ENCODE measurements at regions not wholly inside any gene's neighbourhood (a gene's known extent, or its start where the extent isn't known, plus 50 kb on each side); places are given as distances from the start of the nearest gene placed in this dataset.
A peak's percentile ranks its signal among the peaks of the same experiment; 100 is the strongest.
"Not testable (repeated sequence)": the region's sequence is repeated elsewhere in the genome, so short reads cannot be mapped to it uniquely, and the experiment has no call there.

DNA sequence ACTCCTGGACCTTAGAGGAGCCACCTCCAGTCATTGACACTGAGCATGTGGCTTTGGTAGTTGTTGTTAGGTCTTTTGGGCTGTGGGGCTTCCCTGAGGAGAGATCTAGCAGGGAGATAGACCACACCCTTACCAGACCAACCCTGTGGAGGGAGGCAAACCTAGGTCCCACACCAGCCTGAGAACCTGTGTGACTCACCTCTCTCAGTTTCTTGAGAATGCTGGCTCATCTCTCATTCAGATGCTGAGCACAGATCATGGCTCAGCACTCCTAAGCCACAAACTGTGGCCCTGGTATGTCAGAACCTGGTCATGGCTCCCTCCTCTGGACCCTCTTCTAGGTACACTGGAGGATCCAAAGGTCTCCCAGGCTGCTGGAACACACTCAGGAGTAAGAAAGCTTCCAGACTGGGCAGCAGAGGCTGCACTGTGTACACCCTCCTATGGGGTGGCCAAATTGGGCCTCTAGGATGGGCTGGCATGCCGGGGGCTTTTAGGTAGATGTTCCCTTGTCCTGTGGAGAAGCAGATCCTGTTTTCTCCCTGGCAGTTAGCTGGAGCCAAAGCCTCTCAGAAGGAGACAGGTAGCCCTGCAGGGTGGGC, 1294.5 kb downstream of the KHDRBS2 start:
- no peak for DNase-seq

DNA sequence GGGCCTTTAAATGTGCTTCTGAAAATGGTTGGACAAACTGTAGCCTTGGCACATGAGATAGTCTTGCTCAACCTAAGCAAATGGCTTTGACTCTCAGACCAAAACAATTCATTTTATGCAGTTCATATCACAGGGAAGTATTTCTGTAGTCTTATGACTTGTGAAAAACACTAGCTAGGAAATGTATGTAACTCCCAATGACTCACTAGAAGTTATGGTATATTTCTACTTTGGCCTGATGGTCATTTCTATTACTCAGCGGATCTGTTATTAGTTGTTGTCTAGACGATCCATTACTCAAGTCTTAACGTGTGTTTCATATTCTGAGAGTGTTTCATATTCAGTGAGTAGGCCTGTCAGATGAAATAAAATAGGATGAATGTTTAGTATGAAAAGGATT, 1333.5 kb downstream of the KHDRBS2 start:
- no peak for DNase-seq

DNA sequence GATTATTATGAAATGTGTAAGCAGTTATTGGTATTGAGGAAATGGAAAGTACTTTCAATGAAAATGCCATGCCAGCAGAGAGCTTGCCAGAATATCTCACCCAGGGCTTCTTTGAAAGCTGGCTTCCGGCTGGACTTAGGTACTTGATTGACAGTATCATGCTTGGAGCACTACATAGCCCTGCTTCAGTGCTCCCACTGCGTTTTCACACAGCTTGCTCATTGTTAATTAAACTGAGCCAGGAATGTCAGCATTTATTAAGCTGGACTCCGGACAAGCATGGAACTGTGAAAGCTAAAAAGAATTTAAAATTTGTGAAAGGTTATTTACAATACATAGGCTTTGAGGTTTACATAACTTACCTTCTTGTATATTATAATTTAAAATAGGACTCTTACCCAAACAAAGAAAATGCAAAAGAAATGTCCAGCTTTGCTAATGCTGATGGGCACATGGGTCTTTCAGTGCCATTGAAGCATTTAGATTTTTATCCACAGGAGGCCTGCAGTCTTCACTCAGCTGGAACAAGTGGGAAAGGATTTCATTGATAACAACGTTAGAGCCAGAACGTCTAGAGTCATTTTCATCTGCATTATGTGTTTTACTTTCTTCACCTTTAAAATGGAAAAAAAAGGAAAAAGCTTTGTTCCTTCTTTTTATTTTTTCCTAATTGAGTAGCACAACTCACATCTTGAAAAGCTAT, 1335.7 kb downstream of the KHDRBS2 start:
- not testable (repeated sequence) for DNase-seq

DNA sequence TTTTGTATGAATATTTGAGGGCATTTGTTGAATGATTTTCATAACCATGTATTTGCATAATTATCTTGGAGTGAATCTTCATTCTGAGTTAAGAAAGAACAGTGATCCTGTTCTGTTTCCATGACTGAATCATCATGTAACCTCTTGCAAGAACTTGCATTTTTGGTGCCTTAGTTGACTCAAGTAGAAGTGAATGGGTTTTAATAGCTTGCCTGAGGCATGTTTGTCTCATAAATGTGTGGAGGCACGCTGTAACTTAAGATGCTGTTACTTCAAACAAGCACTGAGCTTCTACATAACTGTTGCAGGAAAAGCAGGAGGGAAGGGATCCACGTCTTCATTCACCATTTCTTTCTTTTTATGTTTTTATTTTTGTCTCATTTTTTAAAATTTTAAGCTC, 1338.6 kb downstream of the KHDRBS2 start:
- not testable (repeated sequence) for DNase-seq

DNA sequence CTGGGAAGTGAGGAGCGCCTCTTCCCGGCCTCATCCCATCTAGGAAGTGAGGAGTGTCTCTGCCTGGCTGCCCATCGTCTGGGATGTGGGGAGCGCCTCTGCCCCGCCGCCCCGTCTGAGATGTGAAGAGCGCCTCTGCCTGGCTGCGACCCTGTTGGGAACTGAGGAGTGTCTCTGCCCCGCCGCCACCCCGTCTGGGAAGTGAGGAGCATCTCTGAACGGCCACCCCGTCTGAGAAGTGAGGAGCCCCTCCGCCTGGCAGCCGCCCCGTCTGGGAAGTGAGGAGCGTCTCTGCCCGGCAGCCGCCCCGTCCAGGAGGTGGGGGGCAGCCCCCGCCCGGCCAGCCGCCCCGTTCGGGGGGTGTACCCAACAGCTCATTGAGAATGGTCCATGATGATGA, 1341.2 kb downstream of the KHDRBS2 start:
- DNase-seq = not testable (repeated sequence)

DNA sequence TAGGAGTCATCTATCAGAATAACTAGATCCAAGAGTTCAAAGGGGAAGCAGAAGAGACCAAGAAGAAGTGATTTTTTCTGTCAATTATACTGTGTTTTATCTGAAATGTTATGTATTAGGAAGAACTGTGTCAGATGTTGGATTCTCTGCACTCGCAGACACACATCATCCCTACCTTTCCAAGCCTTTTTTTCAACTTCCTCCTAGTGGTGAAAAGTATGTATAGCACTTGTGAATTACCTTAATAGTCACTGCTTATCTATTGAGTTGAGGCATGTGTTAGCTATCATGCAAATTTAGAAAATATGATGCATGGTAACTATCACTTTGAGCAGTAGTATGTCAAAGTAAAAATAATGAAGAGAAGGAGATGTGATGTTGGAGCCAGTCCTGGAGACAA, 1350.1 kb downstream of the KHDRBS2 start:
- DNase-seq = not testable (repeated sequence)

DNA sequence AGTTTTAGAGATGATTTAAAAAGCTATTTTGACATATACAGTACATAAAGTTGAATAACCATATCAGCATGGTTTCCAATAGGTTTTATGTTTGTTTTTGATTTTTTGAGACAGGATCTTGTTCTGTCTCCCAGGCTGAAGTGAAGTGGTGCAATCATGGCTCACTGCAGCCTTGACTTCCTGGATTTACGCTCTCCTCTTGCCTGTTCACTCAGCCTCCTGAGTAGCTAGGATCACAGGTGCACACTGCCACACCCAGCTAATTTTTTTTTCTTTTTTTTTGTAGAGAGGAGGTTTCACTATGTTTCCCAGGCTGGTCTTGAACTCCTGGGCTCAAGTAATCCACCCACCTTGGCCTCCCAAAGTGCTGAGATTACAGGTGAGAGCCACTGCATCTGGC, 1366.4 kb downstream of the KHDRBS2 start:
- not testable (repeated sequence) for DNase-seq

DNA sequence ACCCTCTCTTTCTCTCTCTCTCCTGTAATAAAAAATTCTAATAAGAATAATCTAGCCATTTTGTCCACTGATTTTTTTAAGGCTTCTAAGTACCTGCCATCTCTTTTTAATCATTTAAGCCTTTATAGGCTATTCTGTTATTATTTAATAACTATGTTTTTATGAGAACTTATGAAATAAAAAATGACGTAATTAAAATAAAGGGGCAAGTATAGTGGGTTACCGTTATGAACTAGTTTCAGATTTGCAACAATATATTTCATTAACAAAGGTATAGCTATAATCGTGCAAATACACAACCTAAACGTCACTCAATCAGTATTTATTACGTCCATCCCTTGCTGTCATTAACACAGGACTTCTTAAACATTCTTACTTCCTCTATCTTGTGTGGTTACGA, 1382.2 kb downstream of the KHDRBS2 start:
- DNase-seq = not testable (repeated sequence)

DNA sequence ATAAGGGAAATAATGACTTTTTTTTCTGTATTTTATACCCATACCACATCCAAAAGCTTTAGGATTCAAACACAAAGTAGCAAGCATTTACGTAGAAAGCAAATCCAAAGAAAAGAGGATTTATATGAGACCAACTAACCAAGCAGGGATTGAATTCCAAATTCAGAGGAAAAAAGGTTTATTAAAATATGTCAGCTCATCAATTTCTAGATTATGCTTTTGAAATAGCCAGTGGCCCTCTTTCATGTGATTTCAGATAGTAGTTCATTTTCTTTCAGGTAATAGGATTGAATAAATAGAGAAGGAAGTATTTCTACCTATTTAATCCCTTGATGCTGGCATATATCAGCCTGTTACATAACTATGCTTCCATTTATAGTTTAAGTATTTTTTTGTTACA, 1392.7 kb downstream of the KHDRBS2 start:
- DNase-seq = not testable (repeated sequence)

DNA sequence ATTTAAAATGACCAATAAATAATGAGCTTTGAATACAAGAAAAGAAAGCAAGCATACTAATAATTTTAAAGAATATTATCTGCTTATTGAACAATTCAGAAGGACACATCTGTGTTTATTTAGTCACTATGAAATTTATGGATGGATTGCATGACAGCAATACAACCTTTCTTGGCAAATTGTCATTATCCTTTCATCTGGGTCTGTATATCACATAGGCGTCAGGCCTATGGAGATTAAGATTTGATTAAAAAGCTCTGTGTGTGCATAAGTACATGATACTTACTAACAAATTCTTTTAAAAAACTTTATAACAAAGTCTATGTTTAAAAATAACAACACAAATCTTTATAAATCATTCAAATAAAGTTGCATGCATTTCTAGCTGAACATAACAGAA, 1394.4 kb downstream of the KHDRBS2 start:
- no peak for DNase-seq

DNA sequence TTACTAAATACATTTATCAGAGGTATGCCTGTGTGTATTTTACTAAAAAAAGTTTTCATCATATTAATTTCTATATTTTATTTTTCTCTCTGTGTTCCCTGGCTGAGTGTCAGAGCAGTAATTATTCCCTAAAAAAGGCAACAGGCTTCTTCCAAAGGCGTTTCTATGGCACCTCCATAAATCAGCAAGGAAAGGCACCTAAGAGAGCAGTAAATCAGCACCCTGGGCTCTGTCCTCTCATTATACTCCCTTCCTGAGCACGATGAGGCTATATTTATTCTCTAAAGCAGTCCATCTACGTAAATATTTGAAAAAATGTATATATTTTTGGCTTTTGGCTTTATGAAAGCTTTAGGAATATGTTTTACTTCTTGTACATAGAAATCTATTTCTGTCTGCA, 1408.6 kb downstream of the KHDRBS2 start:
- not testable (repeated sequence) for DNase-seq

DNA sequence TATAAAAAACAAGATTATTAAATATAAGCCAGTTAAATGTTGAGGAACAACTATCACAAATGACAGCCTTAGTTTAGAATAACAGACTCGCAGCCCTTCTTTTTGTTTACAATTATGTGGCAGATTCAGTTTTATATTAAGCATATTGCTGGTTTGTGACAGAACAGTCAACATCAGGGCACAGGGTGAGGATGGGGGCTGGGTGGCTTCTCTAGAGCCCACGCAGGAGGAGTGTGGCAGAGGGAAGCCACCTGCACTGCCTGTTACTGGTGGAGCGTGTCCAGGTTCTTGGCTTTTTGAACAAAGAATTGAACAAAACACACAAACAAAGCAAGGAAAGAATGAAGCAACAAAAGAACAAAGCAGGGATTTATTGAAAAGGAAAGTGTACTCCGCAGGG, 1415.2 kb downstream of the KHDRBS2 start:
- DNase-seq = not testable (repeated sequence)

DNA sequence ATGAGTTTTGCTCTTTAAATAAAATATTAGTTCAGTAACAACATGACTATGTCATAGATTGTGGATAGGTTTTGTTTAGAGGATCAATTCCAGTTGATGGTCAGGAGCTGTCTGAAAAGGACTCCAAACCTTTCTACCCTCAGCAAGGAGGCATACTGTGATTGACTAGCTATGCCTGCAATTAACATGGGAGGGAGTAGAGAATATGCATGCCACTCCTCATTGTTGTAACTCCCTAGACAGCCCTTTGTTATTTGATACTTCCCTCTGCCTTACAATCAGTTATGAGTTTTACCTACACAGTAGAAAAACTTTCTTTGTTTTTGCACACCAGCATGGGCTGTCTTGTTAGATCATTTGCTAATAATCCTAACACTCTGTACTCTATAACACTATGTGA, 1418.5 kb downstream of the KHDRBS2 start:
- no peak for DNase-seq

DNA sequence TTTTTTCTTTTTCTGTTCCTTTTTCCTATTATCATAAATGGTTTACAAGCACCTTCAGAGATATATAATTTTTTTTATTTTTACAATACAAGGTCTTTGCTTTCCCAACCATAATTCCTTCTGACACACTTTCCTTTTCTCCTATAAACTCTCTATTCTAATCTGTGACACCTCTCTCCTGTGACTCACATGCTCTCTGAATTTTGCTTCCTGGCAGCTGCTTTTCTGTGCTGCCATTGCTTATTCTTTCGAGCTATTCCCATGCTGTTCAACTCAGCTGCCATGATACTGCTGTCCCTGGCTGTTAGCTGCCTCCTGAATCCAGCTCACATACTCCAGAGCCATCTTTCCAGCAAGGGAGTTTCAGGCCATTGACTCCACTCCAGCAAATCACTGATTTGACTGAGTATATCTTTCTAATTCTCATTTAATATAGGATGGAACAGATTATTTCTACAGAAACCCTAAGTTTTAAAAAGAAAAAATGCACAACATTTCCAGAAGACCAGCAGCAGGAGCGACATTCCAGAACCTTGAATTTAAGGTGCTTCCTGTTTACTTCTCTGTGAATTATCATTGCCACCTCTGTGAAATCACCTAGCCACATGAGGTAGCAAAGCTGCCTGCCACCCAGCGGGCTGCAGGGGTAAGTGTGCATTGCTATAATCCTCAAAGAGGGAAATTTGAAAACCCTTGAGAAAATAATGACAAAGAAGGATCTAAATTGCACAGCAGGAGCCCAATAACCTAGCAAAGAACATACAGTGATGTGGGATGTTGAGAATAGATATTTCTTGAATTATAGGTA, 1442.6 kb downstream of the KHDRBS2 start:
- not testable (repeated sequence) for DNase-seq

DNA sequence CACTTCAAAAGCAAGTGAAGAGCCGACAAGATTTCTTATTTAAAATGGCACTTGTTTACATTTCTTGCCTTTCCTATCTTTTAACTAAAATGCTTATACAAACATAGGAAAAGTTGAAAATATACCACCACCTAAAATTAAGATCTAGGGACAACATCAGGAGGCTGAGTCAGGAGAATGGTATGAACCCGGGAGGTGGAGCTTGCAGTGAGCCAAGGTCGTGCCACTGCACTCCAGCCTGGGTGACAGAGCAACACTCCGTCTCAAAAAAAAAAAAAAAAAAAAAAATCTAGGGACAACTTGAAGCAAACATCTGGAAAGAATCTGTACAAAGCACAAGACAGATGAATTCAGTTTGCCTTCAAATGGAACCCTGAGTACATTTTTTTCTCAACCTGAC, 1455.3 kb downstream of the KHDRBS2 start:
- DNase-seq = not testable (repeated sequence)

DNA sequence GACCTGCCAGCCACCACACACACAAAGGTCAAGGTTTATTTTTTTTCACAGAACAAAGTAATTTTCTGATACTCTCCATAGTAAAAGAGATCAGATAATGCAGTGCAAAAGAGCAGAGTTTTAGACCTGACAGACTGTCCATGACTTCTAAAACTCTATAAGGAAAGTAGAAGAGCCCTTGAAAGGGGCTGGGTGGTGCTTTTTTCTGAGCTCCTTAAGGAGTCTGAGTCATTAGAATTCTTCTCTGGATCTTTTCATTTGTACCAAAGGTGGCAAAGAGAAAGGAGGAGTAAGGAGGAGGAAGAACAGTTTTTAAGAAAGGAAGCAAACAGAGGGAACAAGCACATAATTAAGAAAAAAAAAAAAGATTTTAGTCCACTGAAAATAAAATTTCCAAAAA, 1463.4 kb downstream of the KHDRBS2 start:
- DNase-seq = not testable (repeated sequence)

DNA sequence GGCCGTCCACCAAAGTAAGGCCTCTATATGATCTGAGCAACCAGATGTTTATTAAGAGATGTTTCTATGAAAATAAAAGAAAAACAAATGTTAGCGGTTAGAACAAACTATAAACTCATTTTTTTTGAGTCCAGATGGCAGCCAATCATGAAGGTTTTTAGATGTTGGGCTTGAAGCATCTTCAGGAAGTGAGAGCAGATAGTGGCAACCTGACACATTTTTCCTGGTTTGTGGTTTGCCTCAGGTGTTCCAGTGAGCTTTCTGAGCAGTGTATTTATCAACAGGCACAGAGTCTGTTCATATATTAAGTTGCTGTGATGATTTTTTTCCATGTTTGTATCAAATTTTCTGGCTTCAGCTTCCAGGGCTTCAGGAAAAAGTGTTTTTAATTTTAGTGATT, 1468.0 kb downstream of the KHDRBS2 start:
- DNase-seq = not testable (repeated sequence)

DNA sequence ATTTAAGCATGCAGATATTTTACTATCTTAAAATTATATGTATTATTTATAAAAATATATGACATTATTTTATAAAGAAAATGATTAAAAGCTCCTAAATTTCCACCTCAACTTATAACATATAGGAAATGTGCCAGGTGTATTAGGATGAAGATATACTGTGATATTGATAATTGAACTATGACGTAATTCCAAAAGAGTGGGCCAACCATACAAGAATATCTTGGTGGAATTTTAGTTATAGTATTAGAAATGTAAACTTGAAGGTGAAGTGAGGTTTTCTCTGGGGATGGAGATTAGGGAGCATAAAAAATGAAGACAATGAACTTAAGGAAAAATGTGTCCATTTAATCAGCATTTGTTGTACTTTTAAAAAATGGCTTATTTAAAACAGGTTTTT, 1471.2 kb downstream of the KHDRBS2 start:
- not testable (repeated sequence) for DNase-seq

DNA sequence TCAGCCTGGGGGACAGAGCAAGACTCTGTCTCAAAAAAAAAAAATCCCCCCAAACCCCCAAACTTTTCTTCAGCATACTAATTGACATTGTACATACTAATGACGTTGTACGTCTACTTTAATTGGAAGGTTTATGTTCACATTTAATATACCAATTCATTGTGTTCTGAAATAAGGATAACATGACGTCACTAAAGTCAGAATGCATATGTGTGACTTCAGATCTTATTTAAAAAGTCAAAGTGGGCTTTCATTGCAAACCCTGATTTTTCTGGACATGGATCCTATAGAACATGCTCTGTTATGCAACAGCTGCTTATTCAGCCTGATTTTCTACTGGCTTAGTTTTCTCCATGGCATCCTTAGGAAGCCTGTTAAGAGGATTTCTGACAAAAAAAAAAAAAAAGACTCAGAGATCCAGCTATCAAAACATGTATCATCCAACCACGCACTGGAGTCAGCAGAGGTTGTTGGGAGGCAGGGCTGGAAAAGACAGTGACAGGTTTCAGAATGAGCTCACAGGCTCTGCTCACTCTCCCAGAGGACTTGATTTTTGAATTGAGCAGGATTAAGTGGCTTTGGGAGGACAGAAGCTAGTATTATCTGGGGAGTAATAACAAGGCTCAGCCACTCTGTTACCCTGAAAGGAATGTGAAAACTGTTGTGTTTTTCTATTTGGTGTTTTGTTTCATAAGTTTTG, 1472.0 kb downstream of the KHDRBS2 start:
- peak in 5 of 56 donors; percentile 1 to 7 (median 3) for DNase-seq

DNA sequence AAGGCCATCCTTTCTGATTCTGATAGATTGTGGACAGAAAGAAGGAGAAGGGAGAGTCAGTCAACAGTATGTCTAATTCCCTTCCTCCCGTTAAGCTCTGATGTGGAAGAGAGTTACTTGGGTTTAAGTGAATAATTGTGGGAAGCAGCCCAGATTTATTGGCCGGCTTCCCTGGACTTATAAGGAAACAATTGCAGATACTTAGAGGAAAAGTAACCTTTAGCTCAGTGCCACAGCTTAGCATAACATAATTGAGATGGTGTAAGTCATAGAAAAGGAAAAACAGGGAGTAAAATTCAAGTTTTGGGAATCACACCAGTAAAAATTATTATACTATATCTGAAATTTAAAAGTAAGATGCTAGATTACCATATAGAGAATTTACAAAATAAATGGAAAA, 1475.8 kb downstream of the KHDRBS2 start:
- peak in 1 of 56 donors; percentile 12 for DNase-seq

DNA sequence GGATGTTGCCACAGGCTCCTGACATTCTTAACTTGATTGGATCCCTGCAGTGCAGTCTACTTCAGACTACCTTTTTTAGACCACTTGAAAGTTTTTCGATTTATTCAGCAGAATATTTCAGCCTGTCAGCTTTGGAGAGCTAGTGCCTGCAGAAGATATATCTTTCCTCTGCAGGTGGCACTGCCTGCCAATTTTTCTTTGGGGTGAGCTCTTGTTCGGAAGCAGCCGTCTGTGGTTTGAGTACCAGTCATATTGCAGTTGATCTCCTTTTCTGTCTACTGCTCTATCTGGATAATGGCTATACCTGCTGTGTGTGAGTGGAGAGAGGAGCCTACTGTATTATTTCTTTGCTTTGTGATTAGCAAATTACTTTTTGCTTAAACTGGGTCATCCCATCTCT, 1486.9 kb downstream of the KHDRBS2 start:
- peak in 7 of 56 donors; percentile 0 to 15 (median 3) for DNase-seq

DNA sequence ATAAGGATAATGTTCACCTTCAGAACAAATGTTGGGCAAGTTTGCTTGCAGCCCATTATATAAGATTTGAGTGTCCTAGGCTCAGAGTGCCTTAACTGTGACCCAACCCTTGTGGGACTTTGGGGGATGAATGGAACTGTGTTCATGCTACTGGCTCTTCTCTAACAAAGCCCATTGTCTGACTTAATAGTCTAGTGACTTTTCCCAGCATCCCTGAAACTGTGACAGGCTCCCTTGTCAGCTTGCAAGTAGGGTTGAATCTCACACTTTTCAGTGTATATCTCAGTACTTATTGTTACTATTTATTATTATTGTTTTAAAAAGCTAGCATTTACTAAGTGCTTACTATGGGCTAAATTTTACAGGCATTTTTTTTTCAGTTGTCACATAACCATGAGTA, 1488.2 kb downstream of the KHDRBS2 start:
- DNase-seq = not testable (repeated sequence)

All from nucleus accumbens (tissue), 56 donors.